Left ventricle myocardium inferior (tissue), 1 donor: ENCODE measurements at regions not wholly inside any gene's neighbourhood (a gene's known extent, or its start where the extent isn't known, plus 50 kb on each side); places are given as distances from the start of the nearest gene placed in this dataset.

Experiments
- DNase-seq: peaks from one replicate; pipeline ENCODE4 v3.0.0-alpha.2; 2020
- H3K27ac ChIP-seq: fragments of 200-600 bp; replicated peaks from 2 replicates; pipeline ENCODE4 v1.8.0; 2021
- H3K27me3 ChIP-seq: fragments of 200-600 bp; 2 replicates; pipeline ENCODE4 v1.8.0; 2021; ENCODE audit warnings: low read depth
- H3K36me3 ChIP-seq: fragments of 200-600 bp; 2 replicates; pipeline ENCODE4 v1.8.0; 2021
- H3K4me1 ChIP-seq: fragments of 200-600 bp; 2 replicates; pipeline ENCODE4 v1.8.0; 2021
- H3K4me3 ChIP-seq: fragments of 200-600 bp; 2 replicates; pipeline ENCODE4 v1.8.0; 2021; ENCODE audit warnings: mild to moderate bottlenecking, moderate library complexity
- H3K9me3 ChIP-seq: fragments of 200-600 bp; replicated peaks from 2 replicates; pipeline ENCODE4 v1.8.0; 2021
- intact Hi-C: fragments of 100-400 bp; cut with micrococcal nuclease; formaldehyde crosslinking; loops from one replicate; pipeline ENCODE4 v1.11.0; 2022
- TF ChIP-seq, protein P1 (sequence below): fragments of 200-600 bp; IDR thresholded peaks from 2 replicates; pipeline ENCODE4 v1.8.0; 2021; ENCODE audit warnings: antibody characterized with exemption, mild to moderate bottlenecking, borderline replicate concordance
- donor health status: DM: no; HTN: yes; CAD: no; lungs with severe emphysema.

DNA sequence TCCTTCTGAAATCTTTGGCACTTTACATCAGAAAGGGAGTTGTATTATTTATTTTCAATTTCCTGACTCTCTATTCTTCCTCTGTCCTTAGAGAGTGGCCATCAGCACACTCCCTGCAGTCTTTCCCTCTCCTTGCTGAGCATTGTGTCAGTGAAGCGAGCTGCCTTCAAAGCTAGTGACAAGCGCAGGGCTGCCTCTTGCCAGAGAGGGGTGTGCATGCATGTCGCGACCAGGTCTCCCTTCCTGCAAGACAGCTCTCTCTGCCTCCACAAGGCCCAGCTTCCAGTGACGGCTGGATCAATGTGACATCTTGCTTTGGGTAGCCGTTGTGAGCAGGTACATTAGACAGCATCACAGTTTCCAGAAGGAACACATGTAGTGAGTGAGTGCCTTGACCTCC, 810.9 kb upstream of the TENM3 start:
- no peaks in the 10 kb centered on the region for H3K4me1 ChIP-seq
- DNase-seq = no peak
- H3K9me3 ChIP-seq = no peaks in the 10 kb centered on the region
- intact Hi-C loops = no loop called here
- TF ChIP-seq, protein P1, sequence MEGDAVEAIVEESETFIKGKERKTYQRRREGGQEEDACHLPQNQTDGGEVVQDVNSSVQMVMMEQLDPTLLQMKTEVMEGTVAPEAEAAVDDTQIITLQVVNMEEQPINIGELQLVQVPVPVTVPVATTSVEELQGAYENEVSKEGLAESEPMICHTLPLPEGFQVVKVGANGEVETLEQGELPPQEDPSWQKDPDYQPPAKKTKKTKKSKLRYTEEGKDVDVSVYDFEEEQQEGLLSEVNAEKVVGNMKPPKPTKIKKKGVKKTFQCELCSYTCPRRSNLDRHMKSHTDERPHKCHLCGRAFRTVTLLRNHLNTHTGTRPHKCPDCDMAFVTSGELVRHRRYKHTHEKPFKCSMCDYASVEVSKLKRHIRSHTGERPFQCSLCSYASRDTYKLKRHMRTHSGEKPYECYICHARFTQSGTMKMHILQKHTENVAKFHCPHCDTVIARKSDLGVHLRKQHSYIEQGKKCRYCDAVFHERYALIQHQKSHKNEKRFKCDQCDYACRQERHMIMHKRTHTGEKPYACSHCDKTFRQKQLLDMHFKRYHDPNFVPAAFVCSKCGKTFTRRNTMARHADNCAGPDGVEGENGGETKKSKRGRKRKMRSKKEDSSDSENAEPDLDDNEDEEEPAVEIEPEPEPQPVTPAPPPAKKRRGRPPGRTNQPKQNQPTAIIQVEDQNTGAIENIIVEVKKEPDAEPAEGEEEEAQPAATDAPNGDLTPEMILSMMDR = no peak
- H3K27me3 ChIP-seq = no peaks in the 10 kb centered on the region
- H3K36me3 ChIP-seq = no peaks in the 10 kb centered on the region
- H3K27ac ChIP-seq = no peak overlapping the region
- H3K4me3 ChIP-seq = no peak overlapping the region

DNA sequence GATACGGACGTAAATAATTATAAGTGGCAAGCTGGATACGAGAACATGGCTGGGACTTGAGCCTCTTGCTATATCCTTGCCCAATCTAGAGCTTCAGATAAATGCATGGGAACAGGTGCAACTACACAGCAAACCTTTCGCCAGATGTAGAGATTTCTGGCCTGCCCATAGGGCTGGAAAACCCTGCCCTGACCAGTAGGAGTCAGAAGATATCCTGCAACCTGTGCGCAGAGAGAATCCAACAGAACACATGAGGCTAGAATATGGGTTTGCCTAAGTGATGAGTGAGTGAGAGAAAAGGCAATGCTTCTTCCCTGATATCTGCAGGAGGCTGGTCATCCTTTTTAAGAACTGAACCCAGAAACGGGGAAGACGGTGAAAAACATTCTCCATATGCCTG, 805.3 kb upstream of the TENM3 start:
- intact Hi-C loops = no loop called here
- TF ChIP-seq, protein P1 = no peak
- H3K9me3 ChIP-seq = no peaks in the 10 kb centered on the region
- peaks cover 13% of the 10 kb centered on the region for H3K27me3 ChIP-seq
- no peaks in the 10 kb centered on the region for H3K4me1 ChIP-seq
- H3K4me3 ChIP-seq = no peak overlapping the region
- DNase-seq = no peak
- H3K27ac ChIP-seq = no peak overlapping the region
- no peaks in the 10 kb centered on the region for H3K36me3 ChIP-seq

DNA sequence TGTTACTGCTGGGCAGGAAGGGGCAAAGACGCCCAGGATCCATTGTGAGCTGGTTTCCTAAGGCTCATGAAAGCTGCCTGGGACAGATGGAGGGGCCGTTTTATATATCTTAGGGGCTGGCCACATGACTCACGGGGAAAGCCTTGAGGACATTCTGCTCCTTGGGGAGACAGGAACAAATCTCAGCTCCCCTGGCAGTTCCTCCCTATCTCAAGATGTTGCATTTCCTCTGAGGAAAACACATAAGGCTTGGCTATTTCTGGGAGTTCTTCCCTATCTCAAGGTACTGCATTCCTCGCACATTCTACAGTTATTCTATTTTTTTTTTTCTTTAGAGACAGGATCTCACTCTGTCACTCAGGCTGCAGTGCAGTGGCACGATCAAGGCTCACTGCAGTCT, 804.6 kb upstream of the TENM3 start:
- Histone ChIP-seq H3K4me1 (no peaks in the 10 kb centered on the region), H3K9me3 (no peaks in the 10 kb centered on the region), H3K27me3 (peaks cover 13% of the 10 kb centered on the region), H3K4me3 (no peak overlapping the region), H3K36me3 (no peaks in the 10 kb centered on the region), H3K27ac (no peak overlapping the region)
- DNase-seq = no peak
- intact Hi-C loops = no loop called here
- TF ChIP-seq, protein P1 = no peak

DNA sequence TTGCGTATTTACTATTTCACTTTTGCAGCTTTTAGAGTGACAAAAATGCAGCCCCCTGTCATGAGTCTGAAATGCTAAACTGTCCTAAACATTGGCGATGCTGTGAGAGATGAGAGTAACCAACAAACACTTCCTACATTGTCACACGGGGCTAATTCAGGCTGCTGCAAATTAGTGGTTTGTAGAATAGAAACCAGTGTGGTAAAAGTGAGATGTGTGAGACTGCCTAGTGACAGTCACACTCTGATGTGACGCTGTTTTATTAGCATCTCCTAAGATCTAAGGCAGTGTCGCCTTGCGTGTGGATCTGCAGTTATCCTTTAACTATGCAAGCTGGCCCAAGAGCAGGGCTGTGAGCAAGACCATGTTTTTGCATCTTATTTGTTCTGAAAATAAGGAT, 800.2 kb upstream of the TENM3 start:
- Histone ChIP-seq H3K4me3 (no peak overlapping the region), H3K36me3 (no peaks in the 10 kb centered on the region), H3K4me1 (no peaks in the 10 kb centered on the region), H3K9me3 (no peaks in the 10 kb centered on the region), H3K27me3 (peaks cover 13% of the 10 kb centered on the region), H3K27ac (no peak overlapping the region)
- TF ChIP-seq, protein P1 = no peak
- no peak for DNase-seq
- intact Hi-C loops = no loop called here

DNA sequence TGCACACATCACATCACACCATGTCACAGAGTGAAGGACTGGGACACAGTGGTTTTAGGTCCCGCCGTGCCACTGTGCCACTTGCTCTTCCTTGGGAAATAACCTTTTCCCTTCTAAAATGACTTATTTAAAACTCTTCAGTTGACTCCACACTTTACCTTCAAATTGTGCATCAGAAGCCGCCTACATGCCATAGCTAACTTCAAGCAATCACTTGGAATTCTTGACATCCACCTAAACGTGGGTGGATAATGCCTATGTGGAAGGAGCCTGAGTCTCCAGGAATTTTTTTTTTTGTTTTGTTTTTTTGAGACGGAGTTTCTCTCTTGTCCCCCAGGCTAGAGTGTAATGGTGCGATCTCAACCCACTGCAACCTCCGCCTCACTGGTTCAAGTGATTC, 777.4 kb upstream of the TENM3 start:
- H3K9me3 ChIP-seq = peaks cover 4% of the 10 kb centered on the region
- H3K4me3 ChIP-seq = no peak overlapping the region
- no peaks in the 10 kb centered on the region for H3K36me3 ChIP-seq
- intact Hi-C loops = no loop called here
- H3K4me1 ChIP-seq = no peaks in the 10 kb centered on the region
- no peak overlapping the region for H3K27ac ChIP-seq
- no peaks in the 10 kb centered on the region for H3K27me3 ChIP-seq
- TF ChIP-seq, protein P1 = no peak
- no peak for DNase-seq

DNA sequence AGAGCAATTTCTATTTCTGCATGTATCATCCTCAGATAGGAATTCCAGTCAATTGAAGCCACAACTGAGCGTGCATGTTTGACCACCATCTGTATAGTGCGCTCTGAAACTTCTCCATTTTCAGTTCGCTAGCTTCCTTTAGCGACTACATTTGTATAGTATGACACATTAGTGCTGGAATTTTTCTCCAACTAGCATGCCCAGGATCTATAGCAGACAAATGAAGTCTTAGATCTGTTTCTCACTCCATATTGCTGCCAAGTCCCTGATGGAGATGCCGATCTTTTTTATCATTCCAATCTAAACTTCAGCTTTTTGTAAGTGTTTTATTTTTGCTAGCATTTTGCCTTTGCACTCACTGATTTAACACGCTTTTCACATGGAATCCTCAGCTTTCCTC, 774.8 kb upstream of the TENM3 start:
- DNase-seq = no peak
- H3K27ac ChIP-seq = no peak overlapping the region
- intact Hi-C loops = no loop called here
- H3K4me3 ChIP-seq = no peak overlapping the region
- peaks cover 4% of the 10 kb centered on the region for H3K9me3 ChIP-seq
- no peaks in the 10 kb centered on the region for H3K4me1 ChIP-seq
- TF ChIP-seq, protein P1 = no peak
- no peaks in the 10 kb centered on the region for H3K27me3 ChIP-seq
- no peaks in the 10 kb centered on the region for H3K36me3 ChIP-seq
